Neural progenitor cell (in vitro differentiated cells): ENCODE measurements at regions not wholly inside any gene's neighbourhood (a gene's known extent, or its start where the extent isn't known, plus 50 kb on each side); places are given as distances from the start of the nearest gene placed in this dataset.

ENCODE experiments used
- DNase-seq: peaks from one replicate; pipeline ENCODE4 v3.0.0-alpha.2; 2016; ENCODE audit warnings: low spot score
- H2AFZ ChIP-seq: fragments of 200-600 bp; sonication (generic); replicated peaks from 2 replicates; pipeline ENCODE4 v1.6.1; 2016; ENCODE audit warnings: antibody characterized with exemption
- H3F3A ChIP-seq: fragments of 200-600 bp; sonication (generic); 2 replicates; pipeline ENCODE4 v1.6.1; 2016; ENCODE audit warnings: antibody characterized with exemption, low read depth
- H3K27ac ChIP-seq: fragments of 200-600 bp; sonication (generic); 2 replicates; pipeline ENCODE4 v1.5.1; 2016; ENCODE audit warnings: mild to moderate bottlenecking
- H3K27me3 ChIP-seq: fragments of 200-600 bp; sonication (generic); 2 replicates; pipeline ENCODE4 v1.6.1; 2016; ENCODE audit warnings: mild to moderate bottlenecking, moderate library complexity
- H3K36me3 ChIP-seq: fragments of 200-600 bp; sonication (generic); 2 replicates; pipeline ENCODE4 v1.5.1; 2016
- H3K4me1 ChIP-seq: fragments of 200-600 bp; sonication (generic); 2 replicates; pipeline ENCODE4 v1.6.1; 2016; ENCODE audit warnings: mixed run types
- H3K4me2 ChIP-seq: fragments of 200-600 bp; sonication (generic); 2 replicates; pipeline ENCODE4 v1.6.1; 2016
- H3K4me3 ChIP-seq: fragments of 200-600 bp; sonication (generic); 2 replicates; pipeline ENCODE4 v1.5.1; 2016
- H3K79me2 ChIP-seq: fragments of 200-600 bp; sonication (generic); 2 replicates; pipeline ENCODE4 v1.6.1; 2016; ENCODE audit warnings: low read depth
- H3K9ac ChIP-seq: fragments of 200-600 bp; sonication (generic); 2 replicates; pipeline ENCODE4 v1.6.1; 2016
- H3K9me3 ChIP-seq: fragments of 200-600 bp; sonication (generic); 2 replicates; pipeline ENCODE4 v1.5.1; 2016; ENCODE audit warnings: low read depth
- H4K20me1 ChIP-seq: fragments of 200-600 bp; sonication (generic); 2 replicates; pipeline ENCODE4 v1.6.1; 2016; ENCODE audit warnings: low read depth
- H3K27ac Mint-ChIP-seq: 3 replicates; pipeline ENCODE4 v1.8.0; 2021; ENCODE audit warnings: mixed read lengths
- H3K27me3 Mint-ChIP-seq: 2 replicates; pipeline ENCODE4 v1.8.0; 2022; ENCODE audit warnings: low read depth, mild to moderate bottlenecking, inconsistent platforms, moderate library complexity, mixed read lengths; ENCODE audit not compliant: insufficient read depth
- H3K36me3 Mint-ChIP-seq: 3 replicates; pipeline ENCODE4 v1.8.0; 2021; ENCODE audit warnings: mixed read lengths
- H3K4me1 Mint-ChIP-seq: 3 replicates; pipeline ENCODE4 v1.8.0; 2021; ENCODE audit warnings: mixed read lengths
- H3K4me3 Mint-ChIP-seq: 3 replicates; pipeline ENCODE4 v1.8.0; 2021; ENCODE audit warnings: mild to moderate bottlenecking, moderate library complexity, mixed read lengths
- H3K9me3 Mint-ChIP-seq: 3 replicates; pipeline ENCODE4 v1.8.0; 2020; ENCODE audit warnings: mixed read lengths
- EZH2 ChIP-seq: fragments of 200-600 bp; sonication (generic); IDR thresholded peaks from 2 replicates; pipeline ENCODE4 v1.6.1; 2017; ENCODE audit warnings: antibody characterized with exemption, mild to moderate bottlenecking, moderate library complexity
- EZH2phosphoT487 ChIP-seq: fragments of 200-600 bp; sonication (generic); IDR thresholded peaks from 2 replicates; pipeline ENCODE4 v1.6.1; 2017; ENCODE audit warnings: antibody characterized with exemption
- TF ChIP-seq, protein P1 (sequence below): fragments of 200-600 bp; sonication (generic); IDR thresholded peaks from 2 replicates; pipeline ENCODE4 v1.5.1; 2017; ENCODE audit warnings: antibody characterized with exemption, mild to moderate bottlenecking

DNA sequence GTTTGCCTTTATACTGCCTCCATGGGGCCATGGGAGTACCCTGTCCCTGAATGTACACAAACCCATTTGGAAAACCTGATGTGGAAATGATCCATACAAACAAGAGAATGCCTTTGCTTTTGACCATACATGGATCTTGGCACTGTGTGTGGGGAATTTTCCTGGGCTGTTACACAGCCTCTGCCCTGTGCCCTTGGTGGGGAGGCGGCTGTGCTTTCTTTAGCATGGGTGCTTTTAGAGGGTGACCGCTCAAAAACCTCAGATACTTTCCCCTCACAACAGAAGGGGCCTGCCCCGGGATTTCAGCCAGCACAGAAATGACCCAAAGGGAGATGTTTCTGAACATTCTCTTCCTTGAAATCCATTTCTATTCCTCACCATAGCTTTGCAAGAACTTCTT, 194.8 kb downstream of the LMO4 start:
- Histone ChIP-seq H3K9ac (no peak overlapping the region), H3K79me2 (no peaks in the 10 kb centered on the region), H3K4me2 (no peak overlapping the region), H3K27me3 (no peaks in the 10 kb centered on the region), H4K20me1 (no peaks in the 10 kb centered on the region), H2AFZ (no peak overlapping the region), H3K4me1 (peaks cover 2% of the 10 kb centered on the region), H3K9me3 (no peaks in the 10 kb centered on the region), H3F3A (no peaks in the 10 kb centered on the region), H3K27ac (no peak overlapping the region), H3K4me3 (no peak overlapping the region), H3K36me3 (no peaks in the 10 kb centered on the region)
- H3K27me3 Mint-ChIP-seq: peaks cover 3% of the 10 kb centered on the region
- no peak overlapping the region for H3K27ac Mint-ChIP-seq
- DNase-seq: no peak
- H3K36me3 Mint-ChIP-seq: no peaks in the 10 kb centered on the region
- peaks cover 18% of the 10 kb centered on the region for H3K4me1 Mint-ChIP-seq
- TF ChIP-seq, protein P1, sequence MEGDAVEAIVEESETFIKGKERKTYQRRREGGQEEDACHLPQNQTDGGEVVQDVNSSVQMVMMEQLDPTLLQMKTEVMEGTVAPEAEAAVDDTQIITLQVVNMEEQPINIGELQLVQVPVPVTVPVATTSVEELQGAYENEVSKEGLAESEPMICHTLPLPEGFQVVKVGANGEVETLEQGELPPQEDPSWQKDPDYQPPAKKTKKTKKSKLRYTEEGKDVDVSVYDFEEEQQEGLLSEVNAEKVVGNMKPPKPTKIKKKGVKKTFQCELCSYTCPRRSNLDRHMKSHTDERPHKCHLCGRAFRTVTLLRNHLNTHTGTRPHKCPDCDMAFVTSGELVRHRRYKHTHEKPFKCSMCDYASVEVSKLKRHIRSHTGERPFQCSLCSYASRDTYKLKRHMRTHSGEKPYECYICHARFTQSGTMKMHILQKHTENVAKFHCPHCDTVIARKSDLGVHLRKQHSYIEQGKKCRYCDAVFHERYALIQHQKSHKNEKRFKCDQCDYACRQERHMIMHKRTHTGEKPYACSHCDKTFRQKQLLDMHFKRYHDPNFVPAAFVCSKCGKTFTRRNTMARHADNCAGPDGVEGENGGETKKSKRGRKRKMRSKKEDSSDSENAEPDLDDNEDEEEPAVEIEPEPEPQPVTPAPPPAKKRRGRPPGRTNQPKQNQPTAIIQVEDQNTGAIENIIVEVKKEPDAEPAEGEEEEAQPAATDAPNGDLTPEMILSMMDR: no peak
- TF ChIP-seq EZH2phosphoT487: no peak
- no peak overlapping the region for H3K4me3 Mint-ChIP-seq
- no peaks in the 10 kb centered on the region for H3K9me3 Mint-ChIP-seq

DNA sequence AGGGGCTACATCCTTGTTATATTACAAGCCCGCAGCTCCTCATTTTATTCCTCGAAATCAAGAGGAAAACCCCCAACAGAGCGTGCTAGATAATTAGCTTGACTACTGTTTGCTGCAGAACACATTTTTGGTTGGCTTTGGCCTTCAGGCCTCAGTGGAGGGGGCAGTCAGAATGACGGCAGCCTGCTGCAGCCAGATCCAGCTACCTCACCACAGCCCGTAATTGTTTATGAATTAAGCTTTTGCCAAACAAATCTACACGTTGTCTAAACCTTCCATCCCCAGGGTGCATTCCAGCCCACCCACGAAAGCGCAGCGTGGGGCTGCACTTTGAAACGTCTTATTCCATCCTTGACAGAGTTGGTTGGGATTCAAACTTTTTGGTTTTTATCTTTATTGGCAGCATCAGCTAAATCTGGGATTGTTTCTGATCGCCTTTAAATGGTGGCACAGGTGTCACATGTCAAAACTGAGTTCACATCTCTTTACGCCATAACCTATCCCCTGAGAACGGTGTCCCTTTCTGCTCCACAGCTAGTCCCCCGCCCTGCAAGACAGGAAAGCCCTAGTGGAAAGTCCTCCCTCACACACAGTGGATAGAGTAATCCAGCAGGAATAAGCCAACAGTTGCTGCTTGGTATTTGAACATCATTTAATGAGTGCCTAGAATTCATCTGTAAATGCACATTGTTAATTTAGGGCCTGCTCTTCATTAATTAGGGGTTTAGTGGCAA, 195.5 kb downstream of the LMO4 start:
- Histone ChIP-seq H3K4me1 (peaks cover 2% of the 10 kb centered on the region), H2AFZ (no peak overlapping the region), H3K36me3 (no peaks in the 10 kb centered on the region), H3K9me3 (no peaks in the 10 kb centered on the region), H3K4me3 (no peak overlapping the region), H3K27ac (no peak overlapping the region), H3K79me2 (no peaks in the 10 kb centered on the region), H3K9ac (no peak overlapping the region), H4K20me1 (no peaks in the 10 kb centered on the region), H3F3A (no peaks in the 10 kb centered on the region), H3K27me3 (no peaks in the 10 kb centered on the region), H3K4me2 (no peak overlapping the region)
- TF ChIP-seq EZH2phosphoT487: no peak
- TF ChIP-seq, protein P1: no peak
- no peak for TF ChIP-seq EZH2
- Mint-ChIP-seq H3K9me3 (no peaks in the 10 kb centered on the region), H3K36me3 (no peaks in the 10 kb centered on the region), H3K27ac (no peak overlapping the region), H3K4me3 (no peak overlapping the region), H3K4me1 (peaks cover 18% of the 10 kb centered on the region), H3K27me3 (peaks cover 3% of the 10 kb centered on the region)
- no peak for DNase-seq

DNA sequence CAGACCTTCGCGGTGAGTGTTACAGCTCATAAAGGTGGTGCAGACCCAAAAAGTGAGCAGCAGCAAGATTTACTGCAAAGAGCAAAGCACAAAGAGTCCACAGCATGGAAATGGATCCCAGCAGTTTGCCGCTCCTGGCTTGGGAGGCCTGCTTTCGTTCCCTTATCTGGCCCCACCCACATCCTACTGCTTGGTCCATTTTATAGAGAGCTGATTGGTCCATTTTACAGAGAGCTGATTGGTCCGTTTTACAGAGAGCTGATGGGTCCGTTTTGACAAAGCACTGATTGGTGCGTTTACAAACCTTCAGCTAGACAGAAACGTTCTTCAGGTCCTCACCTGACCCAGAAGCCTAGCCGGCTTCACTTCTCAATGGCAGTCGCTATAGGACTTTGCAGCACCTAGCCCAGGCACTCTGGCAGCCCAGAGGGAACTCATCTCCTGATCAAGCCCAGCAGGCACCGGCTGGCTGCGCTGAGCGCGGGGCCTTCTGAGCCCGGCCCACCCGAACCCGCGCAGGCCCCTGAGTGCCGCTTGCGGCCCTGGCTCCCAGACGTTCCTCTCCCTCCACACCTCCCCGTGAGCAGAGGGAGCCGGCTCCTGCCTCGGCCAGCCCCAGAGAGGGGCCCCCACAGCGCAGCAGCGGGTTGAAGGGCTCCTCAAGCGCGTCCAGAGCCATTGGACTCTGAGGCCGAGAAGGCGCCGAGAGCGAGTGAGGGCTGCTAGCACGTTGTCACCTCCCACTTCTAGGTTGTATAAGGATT, 200.3 kb downstream of the LMO4 start:
- Histone ChIP-seq H3K4me2 (no peak overlapping the region), H3K36me3 (no peaks in the 10 kb centered on the region), H3K79me2 (no peaks in the 10 kb centered on the region), H4K20me1 (no peaks in the 10 kb centered on the region), H3K27me3 (no peaks in the 10 kb centered on the region), H2AFZ (no peak overlapping the region), H3K9ac (no peak overlapping the region), H3K9me3 (peaks cover 3% of the 10 kb centered on the region), H3K4me3 (no peak overlapping the region), H3K27ac (no peak overlapping the region), H3F3A (no peaks in the 10 kb centered on the region), H3K4me1 (peaks cover 2% of the 10 kb centered on the region)
- Mint-ChIP-seq H3K4me1 (peaks cover 6% of the 10 kb centered on the region), H3K4me3 (no peak overlapping the region), H3K27ac (no peak overlapping the region), H3K27me3 (peaks cover 8% of the 10 kb centered on the region), H3K36me3 (no peaks in the 10 kb centered on the region), H3K9me3 (peaks cover 5% of the 10 kb centered on the region)
- no peak for DNase-seq
- TF ChIP-seq EZH2: no peak
